PC-3 (cell line): ENCODE measurements at regions not wholly inside any gene's neighbourhood (a gene's known extent, or its start where the extent isn't known, plus 50 kb on each side); places are given as distances from the start of the nearest gene placed in this dataset.

Source experiments
- EZH2 ChIP-seq: fragments of 300-600 bp; sonication (generic); IDR thresholded peaks from one replicate; pipeline ENCODE4 v1.6.1; 2017; ENCODE audit warnings: antibody characterized with exemption, mild to moderate bottlenecking, low read length; ENCODE audit not compliant: unreplicated experiment
- EZH2phosphoT487 ChIP-seq: fragments of 300-600 bp; sonication (generic); IDR thresholded peaks from 2 replicates; pipeline ENCODE4 v1.6.1; 2018; ENCODE audit warnings: mild to moderate bottlenecking, antibody characterized with exemption, low read length, borderline replicate concordance
- TF ChIP-seq, protein P1 (sequence below): fragments of 300-600 bp; sonication (generic); conservative IDR thresholded peaks from 2 replicates; pipeline ENCODE4 v1.5.1; 2017; ENCODE audit warnings: antibody characterized with exemption, low read depth, mild to moderate bottlenecking, low read length

DNA sequence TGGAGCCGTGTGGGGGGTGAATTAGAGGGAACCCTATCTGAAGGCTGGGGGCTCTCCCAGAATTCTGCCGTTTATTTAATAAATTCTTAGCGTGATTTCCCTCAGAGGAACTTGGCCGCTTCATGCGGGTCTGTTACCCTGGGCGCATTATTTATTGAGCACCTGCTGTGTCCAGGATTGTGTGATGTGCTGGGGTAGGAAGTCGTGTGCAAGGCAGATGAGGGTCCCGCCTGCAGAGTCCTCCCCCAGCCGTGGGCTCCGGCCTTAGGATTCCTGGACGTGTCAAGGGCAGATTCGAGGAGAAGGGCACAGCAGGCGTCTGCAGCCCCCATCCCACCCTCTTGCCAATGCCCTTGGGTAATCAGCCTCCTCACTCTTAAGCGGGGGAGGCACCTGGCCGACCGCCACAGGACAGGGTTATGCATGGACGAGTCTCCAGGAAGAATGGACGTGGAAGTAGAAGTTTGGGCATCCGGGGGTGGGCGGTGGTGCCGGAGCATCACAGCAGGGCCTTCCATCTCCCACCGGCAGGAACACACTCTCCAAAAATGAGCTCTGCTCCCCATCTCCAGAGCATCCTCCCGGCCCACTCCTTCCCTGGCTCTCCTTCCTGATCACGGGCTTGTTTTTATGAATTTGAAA lies 233.3 kb upstream of the C1orf174 start:
- TF ChIP-seq, protein P1, sequence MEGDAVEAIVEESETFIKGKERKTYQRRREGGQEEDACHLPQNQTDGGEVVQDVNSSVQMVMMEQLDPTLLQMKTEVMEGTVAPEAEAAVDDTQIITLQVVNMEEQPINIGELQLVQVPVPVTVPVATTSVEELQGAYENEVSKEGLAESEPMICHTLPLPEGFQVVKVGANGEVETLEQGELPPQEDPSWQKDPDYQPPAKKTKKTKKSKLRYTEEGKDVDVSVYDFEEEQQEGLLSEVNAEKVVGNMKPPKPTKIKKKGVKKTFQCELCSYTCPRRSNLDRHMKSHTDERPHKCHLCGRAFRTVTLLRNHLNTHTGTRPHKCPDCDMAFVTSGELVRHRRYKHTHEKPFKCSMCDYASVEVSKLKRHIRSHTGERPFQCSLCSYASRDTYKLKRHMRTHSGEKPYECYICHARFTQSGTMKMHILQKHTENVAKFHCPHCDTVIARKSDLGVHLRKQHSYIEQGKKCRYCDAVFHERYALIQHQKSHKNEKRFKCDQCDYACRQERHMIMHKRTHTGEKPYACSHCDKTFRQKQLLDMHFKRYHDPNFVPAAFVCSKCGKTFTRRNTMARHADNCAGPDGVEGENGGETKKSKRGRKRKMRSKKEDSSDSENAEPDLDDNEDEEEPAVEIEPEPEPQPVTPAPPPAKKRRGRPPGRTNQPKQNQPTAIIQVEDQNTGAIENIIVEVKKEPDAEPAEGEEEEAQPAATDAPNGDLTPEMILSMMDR, result no peak
- TF ChIP-seq EZH2 (no peak), EZH2phosphoT487 (no peak)
